Esophagus (tissue), 2 donors: ENCODE measurements at regions not wholly inside any gene's neighbourhood (a gene's known extent, or its start where the extent isn't known, plus 50 kb on each side); places are given as distances from the start of the nearest gene placed in this dataset.

ENCODE experiments used
- H3K27ac ChIP-seq, 2 donors: one replicate each; pipeline ENCODE4 v1.5.1; 2013; ENCODE audit warnings: low read depth in 2 of 2, mild to moderate bottlenecking in 2 of 2, inconsistent platforms in 1 of 2, low read length in 1 of 2, moderate library complexity in 1 of 2
- H3K27me3 ChIP-seq, 2 donors: one replicate each; pipeline ENCODE4 v1.6.1; 2013; ENCODE audit warnings: low read length in 2 of 2, control low read depth in 1 of 2, mild to moderate bottlenecking in 1 of 2; ENCODE audit not compliant: insufficient read depth in 2 of 2, control insufficient read depth in 1 of 2
- H3K36me3 ChIP-seq, 2 donors: one replicate each; pipeline ENCODE4 v1.6.1; 2013; ENCODE audit warnings: low read length in 1 of 2; ENCODE audit not compliant: control insufficient read depth in 2 of 2, insufficient read depth in 2 of 2
- H3K4me1 ChIP-seq, 2 donors: one replicate each; pipeline ENCODE4 v1.6.1; 2013; ENCODE audit warnings: low read length in 1 of 2; ENCODE audit not compliant: control insufficient read depth in 2 of 2, insufficient read depth in 2 of 2
- H3K4me3 ChIP-seq, 2 donors: one replicate each; pipeline ENCODE4 v1.5.1; 2013; ENCODE audit warnings: low read length in 2 of 2, mild to moderate bottlenecking in 2 of 2, low read depth in 1 of 2, moderate library complexity in 1 of 2
- H3K9me3 ChIP-seq, 2 donors: one replicate each; pipeline ENCODE4 v1.6.1; 2013; ENCODE audit warnings: mild to moderate bottlenecking in 2 of 2, low read depth in 1 of 2, low read length in 1 of 2, moderate library complexity in 1 of 2; ENCODE audit not compliant: control insufficient read depth in 2 of 2, insufficient read depth in 1 of 2
- WGBS, 2 donors: extraction: QIAGEN DNeasy Blood & Tissue Kit; methylation state at CpG; one replicate each; pipeline ENCODE4 v1.1.7; 2013; 5-methylcytosine and 5-hydroxymethylcytosine counted together
- donor health status: healthy with polysubstance abuse.
- donor health status: Bipolar disorder and iron deficiency.

DNA sequence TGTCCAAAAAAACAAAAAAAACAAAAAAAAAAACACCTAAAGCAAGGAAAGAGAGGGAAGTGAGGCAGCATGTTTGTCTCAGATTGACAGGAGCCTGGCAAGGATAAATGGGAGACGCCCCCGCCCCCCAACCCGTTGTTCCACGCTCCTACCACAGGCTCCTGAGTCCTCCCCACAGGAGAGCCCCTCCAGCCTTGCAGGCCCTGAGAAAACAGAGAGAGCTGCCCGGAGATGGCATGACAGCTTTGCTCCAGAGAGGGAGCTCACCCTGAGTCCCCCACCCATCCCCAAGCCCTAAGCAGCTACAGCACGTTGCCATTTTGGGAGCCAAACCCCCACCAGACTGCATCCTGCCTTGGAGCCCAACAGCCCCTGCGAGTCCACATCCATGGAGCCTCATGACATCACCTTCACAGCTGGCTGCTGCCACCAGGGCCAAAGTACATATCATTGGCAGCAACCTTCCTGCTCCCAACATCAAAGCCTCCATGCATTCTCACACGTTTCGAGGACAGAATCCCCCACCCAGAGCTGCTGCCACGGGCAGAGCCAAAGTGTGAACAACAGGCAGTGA lies 1283.3 kb downstream of the TYW1 start:
- WGBS, 2 donors = 51 to 54% methylated on average over 10 of the region's 10 CpGs
- Histone ChIP-seq H3K4me1 (no peaks in the 10 kb centered on the region), H3K36me3 (no peaks in the 10 kb centered on the region), H3K9me3 (peaks cover 7% of the 10 kb centered on the region in 2 donors), H3K27ac (no peak overlapping the region), H3K4me3 (no peak overlapping the region), H3K27me3 (no peaks in the 10 kb centered on the region)

DNA sequence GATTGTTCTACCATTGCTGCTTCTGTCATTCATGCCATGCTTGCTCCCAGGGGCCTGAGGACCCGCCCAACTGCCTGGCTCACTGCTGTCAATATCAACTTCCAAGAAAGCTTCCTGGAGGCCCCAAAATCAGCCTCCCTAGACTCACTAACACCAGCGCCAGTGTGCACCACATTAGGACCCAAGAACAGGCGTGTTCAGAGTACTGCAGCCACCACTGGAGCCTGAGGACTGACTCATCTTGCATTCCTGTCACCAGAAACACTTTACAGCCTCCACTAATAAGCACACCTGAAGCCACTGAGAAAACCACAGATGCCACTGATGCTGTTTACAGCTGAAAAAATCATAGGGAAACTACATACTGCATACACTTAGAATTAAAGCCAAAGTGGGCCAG lies 1284.3 kb downstream of the TYW1 start:
- H3K27me3 ChIP-seq = no peaks in the 10 kb centered on the region
- H3K27ac ChIP-seq = no peak overlapping the region

DNA sequence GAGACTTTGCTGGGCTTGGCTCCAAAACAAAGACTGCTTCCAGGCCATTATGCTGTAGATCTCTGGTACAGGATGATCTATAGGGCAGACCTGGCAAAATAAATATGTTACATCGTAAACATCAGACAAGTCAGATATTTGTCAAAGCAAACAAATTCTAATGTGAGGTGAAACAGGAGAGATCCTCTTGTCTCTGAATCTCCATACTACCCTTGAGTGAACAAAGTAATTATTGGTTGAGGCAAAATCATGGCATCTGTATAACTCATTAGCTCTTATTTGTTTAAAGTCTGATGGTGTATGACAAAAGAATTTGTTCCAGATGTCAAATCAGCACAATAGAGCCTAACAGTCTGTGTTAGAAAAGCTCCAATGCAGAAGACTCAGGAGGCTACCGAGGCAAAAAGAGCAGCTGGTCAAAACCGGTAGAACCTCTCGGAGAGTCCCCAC lies 1291.5 kb downstream of the TYW1 start:
- Histone ChIP-seq H3K9me3 (no peaks in the 10 kb centered on the region), H3K36me3 (no peaks in the 10 kb centered on the region), H3K4me3 (no peak overlapping the region), H3K27ac (no peak overlapping the region), H3K4me1 (no peaks in the 10 kb centered on the region), H3K27me3 (no peaks in the 10 kb centered on the region)
- WGBS, 2 donors = 56 to 59% methylated on average over 4 of the region's 4 CpGs

More for the DNA sequence above, 1284.3 kb downstream of the TYW1 start:
- H3K9me3 ChIP-seq = peaks cover 7% of the 10 kb centered on the region in 2 donors
- H3K4me1 ChIP-seq = no peaks in the 10 kb centered on the region
- H3K4me3 ChIP-seq = no peak overlapping the region
- 79 to 83% methylated on average over 3 of the region's 3 CpGs for WGBS, 2 donors
- H3K36me3 ChIP-seq = no peaks in the 10 kb centered on the region

DNA sequence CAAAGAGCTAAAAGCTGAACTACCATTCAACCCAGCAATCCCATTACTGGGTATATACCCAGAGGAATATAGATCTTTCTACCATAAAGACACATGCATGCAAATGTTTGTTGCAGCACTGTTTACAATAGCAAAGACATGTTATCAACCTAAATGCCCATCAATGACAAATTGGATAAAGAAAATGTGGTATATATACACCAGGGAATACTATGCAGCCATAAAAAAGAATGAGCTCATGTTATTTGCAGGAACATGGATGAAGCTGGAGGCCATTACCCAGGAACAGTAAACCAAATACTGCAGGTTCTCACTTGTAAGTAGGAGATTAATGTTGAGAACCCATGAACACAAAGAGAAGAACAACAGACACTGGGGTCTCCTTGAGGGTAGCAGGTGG lies 1295.1 kb downstream of the TYW1 start:
- Histone ChIP-seq H3K36me3 (no peaks in the 10 kb centered on the region), H3K27me3 (no peaks in the 10 kb centered on the region), H3K9me3 (no peaks in the 10 kb centered on the region), H3K4me3 (no peak overlapping the region), H3K4me1 (no peaks in the 10 kb centered on the region), H3K27ac (no peak overlapping the region)

DNA sequence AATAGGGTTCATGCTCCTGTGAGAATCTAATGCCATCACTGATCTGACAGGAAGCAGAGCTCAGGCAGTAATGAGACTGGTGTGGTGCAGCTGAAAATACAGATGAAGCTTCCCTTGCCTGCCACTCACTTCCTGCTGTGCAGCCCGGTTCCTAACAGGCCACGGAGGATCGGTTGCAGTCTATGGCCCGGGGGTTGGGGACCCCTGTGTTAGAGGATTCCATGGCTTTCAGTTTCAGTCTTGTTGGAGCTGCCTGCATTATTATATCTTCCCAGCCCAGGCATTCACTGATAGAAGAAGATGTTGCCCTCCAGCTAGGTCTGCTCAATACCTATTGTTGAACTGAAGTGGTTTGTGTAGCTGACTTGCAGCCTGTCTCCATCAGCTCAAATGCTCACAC lies 1298.8 kb downstream of the TYW1 start:
- H3K27ac ChIP-seq = no peak overlapping the region
- 58 to 78% methylated on average over 4 of the region's 4 CpGs for WGBS, 2 donors
- no peak overlapping the region for H3K4me3 ChIP-seq

DNA sequence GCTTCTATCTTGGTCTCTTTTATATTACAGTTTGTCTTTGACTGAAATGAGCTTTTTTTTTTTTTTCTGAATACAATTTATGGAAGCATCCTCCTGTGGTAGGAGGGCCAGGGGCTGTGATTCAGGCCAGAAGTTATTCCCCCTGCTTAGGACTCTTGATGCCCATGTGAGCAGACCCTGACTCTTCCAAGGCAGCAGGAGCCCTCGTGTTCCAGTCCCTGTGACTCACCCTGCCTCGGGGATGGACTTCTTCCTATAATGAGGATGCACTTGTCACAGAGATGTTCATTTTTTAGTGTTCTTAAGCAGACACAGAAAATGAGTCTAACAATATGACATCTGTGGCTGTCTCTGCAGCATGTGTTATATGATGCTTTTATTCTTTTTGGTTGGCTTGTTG lies 1293.7 kb upstream of the AUTS2 start:
- Histone ChIP-seq H3K27me3 (peaks cover 0 to 4% of the 10 kb centered on the region in 2 donors), H3K4me3 (no peak overlapping the region), H3K4me1 (no peaks in the 10 kb centered on the region), H3K36me3 (no peaks in the 10 kb centered on the region), H3K27ac (no peak overlapping the region), H3K9me3 (no peaks in the 10 kb centered on the region)
- 54 to 61% methylated on average over 2 of the region's 2 CpGs for WGBS, 2 donors

More for the DNA sequence above, 1298.8 kb downstream of the TYW1 start:
- no peaks in the 10 kb centered on the region for H3K4me1 ChIP-seq
- H3K27me3 ChIP-seq = no peaks in the 10 kb centered on the region
- H3K9me3 ChIP-seq = no peaks in the 10 kb centered on the region
- H3K36me3 ChIP-seq = no peaks in the 10 kb centered on the region

DNA sequence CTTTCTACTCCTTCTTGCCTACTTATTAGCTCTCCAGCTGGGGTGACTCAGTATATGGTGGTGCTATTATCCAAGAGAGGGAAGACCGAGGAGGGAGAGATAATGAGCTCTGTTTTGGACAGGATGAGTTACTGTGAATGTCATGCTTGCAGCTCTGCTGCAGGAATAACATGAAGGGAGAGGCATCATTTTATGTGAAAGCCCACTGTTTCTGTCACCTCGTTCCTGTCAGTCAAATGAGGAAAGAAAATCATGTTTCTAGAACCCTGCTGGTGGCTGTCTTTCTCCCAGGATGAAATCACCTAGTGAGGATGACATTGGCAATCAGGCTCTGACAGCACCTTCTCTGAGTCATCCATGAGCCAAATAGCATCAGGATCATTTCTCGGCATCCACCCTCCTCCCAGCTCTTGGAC lies 1291.6 kb upstream of the AUTS2 start:
- H3K4me1 ChIP-seq = no peaks in the 10 kb centered on the region
- H3K27ac ChIP-seq = no peak overlapping the region
- peaks cover 0 to 7% of the 10 kb centered on the region in 2 donors for H3K27me3 ChIP-seq
- WGBS, 2 donors = 56 to 69% methylated on average over 3 of the region's 3 CpGs
- H3K9me3 ChIP-seq = no peaks in the 10 kb centered on the region
- no peak overlapping the region for H3K4me3 ChIP-seq
- H3K36me3 ChIP-seq = no peaks in the 10 kb centered on the region

DNA sequence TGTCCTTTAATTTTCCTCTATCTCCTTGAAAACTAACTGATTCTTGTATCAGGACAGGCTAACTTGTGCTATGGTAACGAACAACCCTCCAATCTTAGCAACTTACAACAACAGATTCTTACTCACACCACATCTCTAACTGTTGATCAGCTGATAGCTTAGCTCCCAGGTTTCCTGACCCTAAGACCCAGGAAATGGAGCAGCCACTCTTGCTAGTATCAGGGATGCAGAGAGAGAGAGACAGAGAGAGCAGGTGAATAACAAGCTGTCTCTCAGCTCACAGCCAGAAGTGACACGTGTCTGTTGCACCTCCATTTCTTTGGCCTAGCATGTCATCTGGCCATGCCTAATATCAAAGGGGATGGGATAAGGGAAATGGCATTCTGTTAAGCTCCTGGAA lies 1289.0 kb upstream of the AUTS2 start:
- no peaks in the 10 kb centered on the region for H3K36me3 ChIP-seq
- H3K27ac ChIP-seq = no peak overlapping the region
- H3K4me3 ChIP-seq = no peak overlapping the region
- H3K4me1 ChIP-seq = no peaks in the 10 kb centered on the region
- H3K27me3 ChIP-seq = peaks cover 0 to 7% of the 10 kb centered on the region in 2 donors
- H3K9me3 ChIP-seq = no peaks in the 10 kb centered on the region
- 79 to 84% methylated on average over 2 of the region's 2 CpGs for WGBS, 2 donors

DNA sequence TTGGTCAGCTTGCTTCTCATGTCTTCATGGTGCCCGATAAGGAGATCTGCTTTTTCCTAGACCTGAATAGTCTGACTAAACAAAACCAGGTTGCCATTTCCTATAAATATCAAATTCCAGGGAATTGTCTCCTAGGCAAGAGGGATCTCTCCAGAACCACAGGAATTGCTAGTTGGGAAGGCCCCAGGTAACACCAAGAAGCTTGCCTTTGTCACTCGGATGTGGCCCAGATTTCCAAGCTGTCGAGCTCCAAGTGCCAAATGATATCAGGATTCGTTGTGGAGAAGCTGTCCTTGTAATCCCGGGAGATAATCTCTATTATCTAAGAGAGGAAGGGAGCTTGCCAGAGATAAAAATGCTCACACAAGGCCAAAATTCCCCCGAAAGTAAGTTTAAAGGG lies 1288.5 kb upstream of the AUTS2 start:
- WGBS, 2 donors = 67 to 70% methylated on average over 6 of the region's 6 CpGs
- Histone ChIP-seq H3K4me3 (no peak overlapping the region), H3K36me3 (no peaks in the 10 kb centered on the region), H3K27me3 (peaks cover 0 to 7% of the 10 kb centered on the region in 2 donors), H3K27ac (no peak overlapping the region), H3K9me3 (no peaks in the 10 kb centered on the region), H3K4me1 (no peaks in the 10 kb centered on the region)

DNA sequence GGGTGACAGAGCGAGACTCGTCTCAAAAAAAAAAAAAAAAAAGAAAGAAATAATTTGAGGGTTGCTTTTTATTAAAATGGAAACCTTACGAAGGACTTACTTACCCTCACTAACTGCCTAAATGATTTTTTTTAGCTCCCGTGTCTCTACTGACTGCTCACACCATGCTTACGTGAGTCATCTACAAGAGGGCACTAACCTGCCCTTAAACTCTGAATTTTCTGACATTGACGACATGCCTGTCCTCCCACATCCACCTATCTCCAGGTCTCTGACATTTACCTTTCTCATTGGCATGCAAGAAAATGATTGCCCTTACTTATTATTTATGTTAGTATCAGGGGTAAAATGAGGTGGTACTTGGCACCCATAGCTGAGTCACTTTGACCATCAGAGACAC lies 1286.3 kb upstream of the AUTS2 start:
- Histone ChIP-seq H3K27ac (no peak overlapping the region), H3K4me3 (no peak overlapping the region), H3K9me3 (no peaks in the 10 kb centered on the region), H3K27me3 (peaks cover 0 to 7% of the 10 kb centered on the region in 2 donors), H3K36me3 (no peaks in the 10 kb centered on the region), H3K4me1 (no peaks in the 10 kb centered on the region)
- 89 to 91% methylated on average over 6 of the region's 6 CpGs for WGBS, 2 donors
